RWPE1 (cell line): ENCODE measurements at regions not wholly inside any gene's neighbourhood (a gene's known extent, or its start where the extent isn't known, plus 50 kb on each side); places are given as distances from the start of the nearest gene placed in this dataset.

Source experiments
- CTCF ChIA-PET: fragments of 350-600 bp; sonication (Branson Sonifier 250); formaldehyde crosslinking; extraction: SDS; loops from one replicate; lab custom pipeline; 2021; lab: Yijun Ruan, JAX
- POLR2A ChIA-PET: fragments of 400-600 bp; formaldehyde crosslinking; extraction: SDS; loops from one replicate; lab custom pipeline; 2020; ENCODE audit warnings: antibody characterized with exemption; ENCODE audit not compliant: low non-redundant PET; lab: Yijun Ruan, JAX
- DNase-seq: peaks from one replicate; pipeline ENCODE4 v3.0.0; 2012; ENCODE audit warnings: low spot score
- H3K27ac ChIP-seq: fragments of 450-650 bp; 2 replicates; pipeline ENCODE4 v1.5.1; 2017
- CTCF ChIP-seq: fragments of 450-650 bp; conservative IDR thresholded peaks from 2 replicates; pipeline ENCODE4 v1.5.1; 2017; ENCODE audit warnings: low read depth, mild to moderate bottlenecking

GRCh38 chr4:101682946-101683345, 107.6 kb upstream of the BANK1 start:
- no peak for DNase-seq
- CTCF ChIA-PET = no interaction called here
- no peak overlapping the region for H3K27ac ChIP-seq
- no peak for TF ChIP-seq CTCF
- POLR2A ChIA-PET = no interaction called here

- CTCF ChIA-PET = no interaction called here
- no peak for TF ChIP-seq CTCF
Measured at GRCh38 chr4:101678180-101678579, 112.3 kb upstream of the BANK1 start.

GRCh38 chr4:101670897-101671296, 119.6 kb upstream of the BANK1 start:
- H3K27ac ChIP-seq = no peak overlapping the region
- DNase-seq = no peak
- ChIA-PET CTCF (interaction anchor here (0.8 kb wide), 1 partner anchor 9 kb away, joined by 3 read pairs; no protein-coding TSS in a partner anchor), POLR2A (no interaction called here)
- TF ChIP-seq CTCF = no peak

More at GRCh38 chr4:101678180-101678579, 112.3 kb upstream of the BANK1 start:
- no peak overlapping the region for H3K27ac ChIP-seq
- POLR2A ChIA-PET = no interaction called here
- no peak for DNase-seq

GRCh38 chr4:101670370-101670769, 120.2 kb upstream of the BANK1 start:
- CTCF ChIA-PET = interaction anchor here (0.8 kb wide), 1 partner anchor 9 kb away, joined by 3 read pairs; no protein-coding TSS in a partner anchor
- DNase-seq = no peak
- TF ChIP-seq CTCF = no peak
- POLR2A ChIA-PET = no interaction called here
- no peak overlapping the region for H3K27ac ChIP-seq

GRCh38 chr4:101669832-101670188, 120.7 kb upstream of the BANK1 start:
- H3K27ac ChIP-seq = no peak overlapping the region
- no peak for TF ChIP-seq CTCF
- no peak for DNase-seq
- ChIA-PET POLR2A (no interaction called here), CTCF (no interaction called here)

- ChIA-PET POLR2A (no interaction called here), CTCF (interaction anchor here (0.6 kb wide), 1 partner anchor 601 kb away, joined by 3 read pairs; no protein-coding TSS in a partner anchor)
- no peak for DNase-seq
- TF ChIP-seq CTCF = no peak
- H3K27ac ChIP-seq = no peak overlapping the region
Measured at GRCh38 chr4:101669138-101669831, 121.2 kb upstream of the BANK1 start.
